PC-9 (cell line): ENCODE measurements at regions not wholly inside any gene's neighbourhood (a gene's known extent, or its start where the extent isn't known, plus 50 kb on each side); places are given as distances from the start of the nearest gene placed in this dataset.

Experiments
- BruUV-seq: library from RNA; stranded (reverse); fragments of 400-500 nt; replicated peaks from 2 replicates; lab custom pipeline; 2021; lab: Mats Ljungman, UMichigan
- CTCF ChIA-PET: fragments of 300-600 bp; sonication (Branson Sonifier 250); formaldehyde crosslinking; loops from one replicate; lab custom pipeline; 2022; ENCODE audit warnings: antibody characterized with exemption; lab: Charles Lee
- POLR2A ChIA-PET: fragments of 300-600 bp; sonication (Branson Sonifier 250); formaldehyde crosslinking; loops from one replicate; lab custom pipeline; 2022; ENCODE audit warnings: antibody characterized with exemption; ENCODE audit not compliant: unreplicated experiment; lab: Charles Lee
- DNase-seq, 2 experiments: peaks; one replicate each; pipeline versions ENCODE4 v3.0.0 to v3.0.0-alpha.2; 2015 to 2022; ENCODE audit warnings: mixed read lengths in 1 of 2
- H2AFZ ChIP-seq: fragments of 200-600 bp; sonication (generic); 2 replicates; pipeline ENCODE4 v1.8.1; 2017; ENCODE audit warnings: antibody characterized with exemption
- H3F3A ChIP-seq: fragments of 200-600 bp; sonication (generic); 2 replicates; pipeline ENCODE4 v1.8.1; 2017; ENCODE audit warnings: antibody characterized with exemption, mild to moderate bottlenecking, low read depth; ENCODE audit not compliant: insufficient read depth
- H3K27ac ChIP-seq: fragments of 200-600 bp; sonication (generic); 2 replicates; pipeline ENCODE4 v1.6.1; 2016; ENCODE audit warnings: mixed run types
- H3K27me3 ChIP-seq: fragments of 200-600 bp; sonication (generic); 2 replicates; pipeline ENCODE4 v1.6.1; 2016; ENCODE audit warnings: low read depth, mixed run types; ENCODE audit not compliant: insufficient read depth
- H3K36me3 ChIP-seq: fragments of 200-600 bp; sonication (generic); 2 replicates; pipeline ENCODE4 v1.6.1; 2016; ENCODE audit warnings: low read depth, mixed run types
- H3K4me1 ChIP-seq: fragments of 200-600 bp; sonication (generic); replicated peaks from 2 replicates; pipeline ENCODE4 v1.6.1; 2016; ENCODE audit warnings: mixed run types; ENCODE audit not compliant: insufficient read depth
- H3K4me2 ChIP-seq: fragments of 200-600 bp; sonication (generic); 2 replicates; pipeline ENCODE4 v1.6.1; 2017; ENCODE audit warnings: mixed run types
- H3K4me3 ChIP-seq: fragments of 200-600 bp; sonication (generic); 2 replicates; pipeline ENCODE4 v1.6.1; 2016; ENCODE audit warnings: mixed run types
- H3K79me2 ChIP-seq: fragments of 200-600 bp; sonication (generic); 2 replicates; pipeline ENCODE4 v1.6.1; 2017; ENCODE audit warnings: low read depth, mixed run types
- H3K9me2 ChIP-seq: fragments of 200-600 bp; sonication (generic); 2 replicates; pipeline ENCODE4 v1.8.1; 2017; ENCODE audit warnings: mild to moderate bottlenecking; ENCODE audit not compliant: insufficient read depth
- H3K9me3 ChIP-seq: fragments of 200-600 bp; sonication (generic); 2 replicates; pipeline ENCODE4 v1.8.1; 2016; ENCODE audit warnings: low read depth; ENCODE audit not compliant: insufficient read depth
- H4K20me1 ChIP-seq: fragments of 200-600 bp; sonication (generic); 2 replicates; pipeline ENCODE4 v1.8.1; 2017; ENCODE audit not compliant: insufficient read depth
- EZH2 ChIP-seq: fragments of 200-600 bp; sonication (generic); IDR thresholded peaks from 2 replicates; pipeline ENCODE4 v1.8.0; 2017; ENCODE audit warnings: antibody characterized with exemption, low read depth
- intact Hi-C: fragments of 100-400 bp; cut with micrococcal nuclease; formaldehyde crosslinking; loops from one replicate; pipeline ENCODE4 v1.10.0; 2022; ENCODE audit not compliant: unreplicated experiment
- TF ChIP-seq, protein P1 (sequence below): fragments of 200-600 bp; sonication (generic); conservative IDR thresholded peaks from 2 replicates; pipeline ENCODE4 v1.6.1; 2017; ENCODE audit warnings: mixed run types, antibody characterized with exemption, mild to moderate bottlenecking, moderate library complexity

GRCh38 chr16:65421596-65421995 is 299.7 kb upstream of the CDH11 start:
- ChIA-PET CTCF (no interaction called here), POLR2A (no interaction called here)
- no peak for DNase-seq
- Histone ChIP-seq H2AFZ (no peak overlapping the region), H3K27me3 (no peaks in the 10 kb centered on the region), H3K36me3 (no peaks in the 10 kb centered on the region), H3F3A (no peaks in the 10 kb centered on the region), H3K27ac (no peak overlapping the region), H3K79me2 (no peaks in the 10 kb centered on the region), H3K9me2 (no peaks in the 10 kb centered on the region), H3K4me2 (no peak overlapping the region), H4K20me1 (no peaks in the 10 kb centered on the region), H3K4me1 (no peaks in the 10 kb centered on the region), H3K9me3 (no peaks in the 10 kb centered on the region), H3K4me3 (no peak overlapping the region)
- no TSS peak for BruUV-seq
- TF ChIP-seq, protein P1, sequence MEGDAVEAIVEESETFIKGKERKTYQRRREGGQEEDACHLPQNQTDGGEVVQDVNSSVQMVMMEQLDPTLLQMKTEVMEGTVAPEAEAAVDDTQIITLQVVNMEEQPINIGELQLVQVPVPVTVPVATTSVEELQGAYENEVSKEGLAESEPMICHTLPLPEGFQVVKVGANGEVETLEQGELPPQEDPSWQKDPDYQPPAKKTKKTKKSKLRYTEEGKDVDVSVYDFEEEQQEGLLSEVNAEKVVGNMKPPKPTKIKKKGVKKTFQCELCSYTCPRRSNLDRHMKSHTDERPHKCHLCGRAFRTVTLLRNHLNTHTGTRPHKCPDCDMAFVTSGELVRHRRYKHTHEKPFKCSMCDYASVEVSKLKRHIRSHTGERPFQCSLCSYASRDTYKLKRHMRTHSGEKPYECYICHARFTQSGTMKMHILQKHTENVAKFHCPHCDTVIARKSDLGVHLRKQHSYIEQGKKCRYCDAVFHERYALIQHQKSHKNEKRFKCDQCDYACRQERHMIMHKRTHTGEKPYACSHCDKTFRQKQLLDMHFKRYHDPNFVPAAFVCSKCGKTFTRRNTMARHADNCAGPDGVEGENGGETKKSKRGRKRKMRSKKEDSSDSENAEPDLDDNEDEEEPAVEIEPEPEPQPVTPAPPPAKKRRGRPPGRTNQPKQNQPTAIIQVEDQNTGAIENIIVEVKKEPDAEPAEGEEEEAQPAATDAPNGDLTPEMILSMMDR = no peak
- no peak for TF ChIP-seq EZH2
- intact Hi-C loops = no loop called here

DNA sequence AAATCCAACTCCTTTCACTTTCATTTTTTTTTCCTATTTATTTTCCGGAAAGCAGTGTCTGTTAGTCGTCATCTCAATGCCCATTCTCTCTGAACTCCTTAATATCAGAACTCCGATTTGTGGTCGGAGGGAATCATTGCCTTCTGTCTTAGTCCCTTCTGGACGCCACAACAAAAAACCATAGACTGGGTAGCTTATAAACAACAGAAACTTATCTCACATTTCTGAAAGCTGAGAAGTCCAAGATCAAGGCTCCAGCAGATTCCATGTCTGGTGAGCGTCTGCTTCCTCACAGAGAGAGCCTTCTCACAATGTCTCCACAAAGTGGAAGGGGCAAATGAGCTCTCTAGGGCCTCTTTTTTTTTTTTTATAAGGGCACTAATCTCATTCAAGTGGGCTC is 296.6 kb upstream of the CDH11 start:
- H3K4me1 ChIP-seq = no peaks in the 10 kb centered on the region
- no peaks in the 10 kb centered on the region for H3K9me3 ChIP-seq
- ChIA-PET CTCF (no interaction called here), POLR2A (no interaction called here)
- no peak overlapping the region for H3K27ac ChIP-seq
- no TSS peak for BruUV-seq
- H4K20me1 ChIP-seq = no peaks in the 10 kb centered on the region
- no peak overlapping the region for H3K4me2 ChIP-seq
- no peak overlapping the region for H3K4me3 ChIP-seq
- intact Hi-C loops = no loop called here
- H3K36me3 ChIP-seq = no peaks in the 10 kb centered on the region
- H3F3A ChIP-seq = no peaks in the 10 kb centered on the region
- no peaks in the 10 kb centered on the region for H3K9me2 ChIP-seq
- H3K79me2 ChIP-seq = no peaks in the 10 kb centered on the region
- DNase-seq = no peak
- H2AFZ ChIP-seq = no peak overlapping the region
- H3K27me3 ChIP-seq = no peaks in the 10 kb centered on the region
- TF ChIP-seq EZH2 = no peak
- TF ChIP-seq, protein P1 = no peak

- no peaks in the 10 kb centered on the region for H4K20me1 ChIP-seq
- H3K4me3 ChIP-seq = no peak overlapping the region
- no peaks in the 10 kb centered on the region for H3F3A ChIP-seq
- BruUV-seq = no TSS peak
- no peaks in the 10 kb centered on the region for H3K27me3 ChIP-seq
- H3K9me2 ChIP-seq = no peaks in the 10 kb centered on the region
- ChIA-PET POLR2A (no interaction called here), CTCF (no interaction called here)
- H3K27ac ChIP-seq = no peak overlapping the region
- no peak overlapping the region for H2AFZ ChIP-seq
- intact Hi-C loops = no loop called here
- no peak for DNase-seq
- H3K36me3 ChIP-seq = no peaks in the 10 kb centered on the region
- no peaks in the 10 kb centered on the region for H3K4me1 ChIP-seq
- H3K4me2 ChIP-seq = no peak overlapping the region
- H3K9me3 ChIP-seq = no peaks in the 10 kb centered on the region
- TF ChIP-seq EZH2 = no peak
- H3K79me2 ChIP-seq = no peaks in the 10 kb centered on the region
Observed at GRCh38 chr16:65415460-65415859, 293.6 kb upstream of the CDH11 start.

GRCh38 chr16:65414284-65414984 is 292.6 kb upstream of the CDH11 start:
- ChIA-PET CTCF (no interaction called here), POLR2A (no interaction called here)
- TF ChIP-seq, protein P1 = no peak
- TF ChIP-seq EZH2 = no peak
- intact Hi-C loops = no loop called here
- no peaks in the 10 kb centered on the region for H3F3A ChIP-seq
- no peak overlapping the region for H3K27ac ChIP-seq
- no peaks in the 10 kb centered on the region for H3K4me1 ChIP-seq
- no peaks in the 10 kb centered on the region for H3K36me3 ChIP-seq
- no TSS peak for BruUV-seq
- no peak overlapping the region for H3K4me3 ChIP-seq
- no peak overlapping the region for H3K4me2 ChIP-seq
- no peaks in the 10 kb centered on the region for H4K20me1 ChIP-seq
- no peaks in the 10 kb centered on the region for H3K9me3 ChIP-seq
- H3K9me2 ChIP-seq = no peaks in the 10 kb centered on the region
- no peaks in the 10 kb centered on the region for H3K79me2 ChIP-seq
- H3K27me3 ChIP-seq = no peaks in the 10 kb centered on the region
- DNase-seq = peak in 1 of 2 experiments; percentile 36
- no peak overlapping the region for H2AFZ ChIP-seq
